ENCODE measurements at regions not wholly inside any gene's neighbourhood (a gene's known extent, or its start where the extent isn't known, plus 50 kb on each side); places are given as distances from the start of the nearest gene placed in this dataset.

- Histone ChIP-seq H3K27me3 (ENCODE audit: control insufficient read depth, insufficient read depth, low read length) (no peaks in the 10 kb centered on the region), H3K9ac (ENCODE audit: low read length in 3 of 3) (no peak overlapping the region), H3K4me3 (ENCODE audit: low read length in 3 of 3) (no peak overlapping the region), H3K36me3 (ENCODE audit: control insufficient read depth in 2 of 3, insufficient read depth in 3 of 3, low read length in 3 of 3) (no peaks in the 10 kb centered on the region), H3K27ac (ENCODE audit: low read depth in 2 of 2, low read length in 2 of 2) (no peak overlapping the region), H3K4me1 (ENCODE audit: control insufficient read depth in 2 of 3, insufficient read depth in 2 of 3, low read depth in 1 of 3, low read length in 3 of 3) (no peaks in the 10 kb centered on the region), H3K9me3 (ENCODE audit: control insufficient read depth in 2 of 3, insufficient read depth in 1 of 3, low read length in 3 of 3) (peaks cover 0 to 6% (median 0%) of the 10 kb centered on the region in 3 donors)
- DNase-seq = no peak
- no peak for TF ChIP-seq CTCF (IDR thresholded peaks at IDR 0.05; ENCODE audit: borderline replicate concordance, extremely low read depth, insufficient read depth)
- no peak for FAIRE-seq
- intact Hi-C loops (cut with DNase I) = no loop called here
Measured at GRCh38 chr1:60170709-60171108, 97.1 kb upstream of the C1orf87 start.

- no peak for TF ChIP-seq CTCF (IDR thresholded peaks at IDR 0.05; ENCODE audit: borderline replicate concordance, extremely low read depth, insufficient read depth)
- Histone ChIP-seq H3K27me3 (ENCODE audit: control insufficient read depth, insufficient read depth, low read length) (no peaks in the 10 kb centered on the region), H3K4me3 (ENCODE audit: low read length in 3 of 3) (no peak overlapping the region), H3K9ac (ENCODE audit: low read length in 3 of 3) (no peak overlapping the region), H3K36me3 (ENCODE audit: control insufficient read depth in 2 of 3, insufficient read depth in 3 of 3, low read length in 3 of 3) (no peaks in the 10 kb centered on the region), H3K9me3 (ENCODE audit: control insufficient read depth in 2 of 3, insufficient read depth in 1 of 3, low read length in 3 of 3) (peaks cover 0 to 6% (median 0%) of the 10 kb centered on the region in 3 donors), H3K4me1 (ENCODE audit: control insufficient read depth in 2 of 3, insufficient read depth in 2 of 3, low read depth in 1 of 3, low read length in 3 of 3) (no peaks in the 10 kb centered on the region), H3K27ac (ENCODE audit: low read depth in 2 of 2, low read length in 2 of 2) (no peak overlapping the region)
- DNase-seq (no peak), FAIRE-seq (no peak)
- intact Hi-C loops (cut with DNase I) = no loop called here
Measured at GRCh38 chr1:60169206-60169605, 95.6 kb upstream of the C1orf87 start.

- Histone ChIP-seq H3K4me1 (ENCODE audit: control insufficient read depth in 2 of 3, insufficient read depth in 2 of 3, low read depth in 1 of 3, low read length in 3 of 3) (no peaks in the 10 kb centered on the region), H3K9ac (ENCODE audit: low read length in 3 of 3) (no peak overlapping the region), H3K9me3 (ENCODE audit: control insufficient read depth in 2 of 3, insufficient read depth in 1 of 3, low read length in 3 of 3) (no peaks in the 10 kb centered on the region), H3K27ac (ENCODE audit: low read depth in 2 of 2, low read length in 2 of 2) (no peak overlapping the region), H3K4me3 (ENCODE audit: low read length in 3 of 3) (no peak overlapping the region), H3K36me3 (ENCODE audit: control insufficient read depth in 2 of 3, insufficient read depth in 3 of 3, low read length in 3 of 3) (no peaks in the 10 kb centered on the region), H3K27me3 (ENCODE audit: control insufficient read depth, insufficient read depth, low read length) (no peaks in the 10 kb centered on the region)
- no peak for TF ChIP-seq CTCF (IDR thresholded peaks at IDR 0.05; ENCODE audit: borderline replicate concordance, extremely low read depth, insufficient read depth)
- DNase-seq (no peak), FAIRE-seq (no peak)
- intact Hi-C loops (cut with DNase I) = no loop called here
Measured at GRCh38 chr1:60162936-60163335, 89.4 kb upstream of the C1orf87 start.

- no peak overlapping the region for H3K27ac ChIP-seq (ENCODE audit: low read depth in 2 of 2, low read length in 2 of 2)
- no peaks in the 10 kb centered on the region for H3K9me3 ChIP-seq (ENCODE audit: control insufficient read depth in 2 of 3, insufficient read depth in 1 of 3, low read length in 3 of 3)
- no peaks in the 10 kb centered on the region for H3K27me3 ChIP-seq (ENCODE audit: control insufficient read depth, insufficient read depth, low read length)
- no peak overlapping the region for H3K4me3 ChIP-seq (ENCODE audit: low read length in 3 of 3)
- intact Hi-C loops (cut with DNase I) = no loop called here
- H3K36me3 ChIP-seq (ENCODE audit: control insufficient read depth in 2 of 3, insufficient read depth in 3 of 3, low read length in 3 of 3) = no peaks in the 10 kb centered on the region
- TF ChIP-seq CTCF (IDR thresholded peaks at IDR 0.05; ENCODE audit: borderline replicate concordance, extremely low read depth, insufficient read depth) = no peak
- H3K4me1 ChIP-seq (ENCODE audit: control insufficient read depth in 2 of 3, insufficient read depth in 2 of 3, low read depth in 1 of 3, low read length in 3 of 3) = no peaks in the 10 kb centered on the region
- no peak for DNase-seq
- no peak overlapping the region for H3K9ac ChIP-seq (ENCODE audit: low read length in 3 of 3)
- no peak for FAIRE-seq
Measured at GRCh38 chr1:60160141-60160540, 86.6 kb upstream of the C1orf87 start.
